NCI-H526 treated with DMSO at 0.1 percent for 48 hours (cell line): ENCODE measurements at regions not wholly inside any gene's neighbourhood (a gene's known extent, or its start where the extent isn't known, plus 50 kb on each side); places are given as distances from the start of the nearest gene placed in this dataset.
A peak's percentile ranks its signal among the peaks of the same experiment; 100 is the strongest.
"Not testable (repeated sequence)": the region's sequence is repeated elsewhere in the genome, so short reads cannot be mapped to it uniquely, and the experiment has no call there.

Experiments
- DNase-seq: peaks from one replicate; lab custom pipeline; 2025; lab: John Stamatoyannopoulos, UW

DNA sequence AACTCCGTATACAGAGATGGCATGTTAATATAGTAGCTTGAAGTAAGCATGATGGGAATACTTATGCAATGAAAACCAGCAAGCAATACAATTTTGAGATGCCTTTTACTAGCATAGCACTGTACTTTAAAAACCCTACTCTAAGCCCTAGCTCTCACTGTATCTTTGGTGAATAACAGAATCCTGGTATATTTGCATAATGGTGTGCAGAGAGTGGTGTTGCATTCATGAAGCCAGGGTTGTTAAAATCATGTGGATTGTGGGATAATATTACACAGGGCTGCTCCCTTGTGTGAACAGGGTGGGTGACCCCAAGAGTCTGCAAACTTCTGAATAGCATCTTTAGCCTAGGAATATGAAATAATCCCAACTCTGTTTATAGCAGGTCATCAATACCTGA is 105.2 kb upstream of the BMP2 start:
- DNase-seq: peak; percentile 74

DNA sequence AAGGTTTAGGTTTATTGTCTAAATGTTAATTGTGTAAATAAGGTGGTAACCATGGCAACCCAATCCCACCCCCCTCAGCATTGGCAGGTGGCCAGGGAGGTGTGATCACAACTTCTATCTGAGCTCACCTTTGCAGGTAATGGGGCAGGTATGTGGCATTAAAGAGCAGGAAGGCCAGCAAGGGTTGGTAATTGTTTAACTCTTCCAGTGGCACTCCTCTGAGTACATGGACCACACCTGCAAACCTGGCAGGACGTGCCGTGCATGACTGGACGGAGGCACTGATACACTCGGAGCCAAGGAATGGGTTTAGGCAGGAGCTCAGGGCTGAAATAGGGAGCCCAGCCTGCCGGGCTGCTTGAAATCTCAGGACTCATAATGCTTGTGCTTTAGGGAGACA is 107.0 kb upstream of the BMP2 start:
- DNase-seq: no peak

DNA sequence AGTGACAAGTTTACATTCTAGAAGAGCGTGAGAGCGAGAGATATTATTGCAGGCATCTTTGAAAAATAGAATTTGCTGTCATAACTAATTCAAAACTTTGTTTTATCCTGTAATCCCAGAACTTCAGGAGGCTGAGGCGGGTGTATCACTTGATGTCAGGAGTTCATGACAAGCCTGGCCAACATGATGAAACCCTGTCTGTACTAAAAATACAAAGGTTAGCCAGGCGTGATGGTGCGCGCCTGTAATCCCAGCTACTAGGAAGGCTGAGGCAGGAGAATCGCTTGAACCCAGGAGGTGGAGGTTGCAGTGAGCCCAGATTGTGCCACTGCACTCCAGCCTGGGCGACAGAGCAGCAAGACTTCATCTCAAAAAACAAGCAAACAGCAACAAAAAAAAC is 108.6 kb upstream of the BMP2 start:
- DNase-seq: not testable (repeated sequence)

DNA sequence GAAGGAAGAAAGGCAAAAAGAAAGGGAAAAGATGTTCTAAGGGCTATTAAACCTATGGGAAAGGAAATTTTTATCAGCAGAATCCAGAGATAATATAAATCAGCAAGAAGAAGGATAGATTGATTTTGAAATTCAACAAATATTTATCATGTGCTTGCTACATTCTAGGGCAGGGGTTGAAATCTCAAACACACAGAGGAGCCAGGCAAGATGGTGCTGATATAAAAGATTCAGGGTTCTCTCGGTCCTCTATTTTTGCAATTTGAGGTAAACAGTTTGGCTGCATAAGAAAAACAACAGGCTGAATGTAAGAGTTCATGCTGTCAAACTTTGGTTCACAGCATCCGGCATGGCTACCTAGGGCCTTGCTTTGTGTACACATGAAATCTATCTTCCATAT is 109.6 kb upstream of the BMP2 start:
- no peak for DNase-seq

DNA sequence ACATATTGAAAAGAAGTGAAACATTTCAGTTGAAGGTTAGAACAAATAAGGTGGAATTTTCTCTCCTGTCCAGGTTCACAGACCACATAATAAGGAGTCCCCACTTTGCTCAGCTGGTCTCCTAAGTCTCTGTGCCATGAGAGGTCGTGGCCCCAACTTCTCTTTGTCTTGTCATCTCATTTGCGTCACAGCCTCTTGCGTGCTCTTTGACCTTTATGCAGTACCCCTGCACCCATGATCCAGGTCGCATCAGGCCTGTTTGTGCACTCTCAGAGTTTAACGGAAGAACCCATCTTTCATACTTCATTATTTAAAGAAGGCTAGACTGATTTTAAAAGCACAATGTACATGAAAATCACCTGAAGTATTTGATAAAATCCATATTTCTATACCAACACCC is 110.4 kb upstream of the BMP2 start:
- DNase-seq: no peak

DNA sequence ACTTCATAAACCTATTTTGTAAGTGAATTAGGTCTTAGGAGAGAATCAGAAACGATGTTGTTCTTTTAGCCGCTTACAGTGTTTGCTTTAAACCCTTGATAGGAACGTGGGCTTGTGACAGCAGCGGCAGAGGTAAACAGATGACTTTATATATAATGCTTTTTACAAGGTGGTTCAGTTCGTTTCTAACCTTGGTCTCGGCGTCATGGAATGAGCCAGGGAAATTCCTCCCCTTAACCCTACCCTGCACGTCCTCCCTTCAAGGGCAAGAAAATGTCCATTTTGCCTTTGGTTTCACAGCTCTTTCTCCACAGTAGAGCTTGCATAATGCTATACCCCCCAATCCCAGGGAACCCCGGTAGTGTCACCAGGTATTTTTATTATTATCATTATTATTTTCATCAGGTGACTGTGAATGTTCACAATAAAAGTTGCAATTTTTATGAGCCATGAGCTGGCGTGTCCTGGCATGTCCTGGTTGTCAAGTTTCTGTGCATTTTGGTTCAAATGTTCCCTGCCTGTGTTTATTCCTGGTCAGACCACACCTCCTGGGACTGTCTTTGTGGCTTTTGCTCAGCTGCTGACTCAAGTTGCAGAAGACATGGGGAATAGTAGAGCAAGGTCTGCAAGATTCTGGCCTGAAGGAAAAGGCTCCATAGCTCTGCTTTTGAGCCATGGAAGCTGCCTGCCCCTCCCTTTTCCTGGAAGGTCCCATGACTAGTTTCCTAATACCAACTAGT is 112.8 kb upstream of the BMP2 start:
- DNase-seq: no peak

DNA sequence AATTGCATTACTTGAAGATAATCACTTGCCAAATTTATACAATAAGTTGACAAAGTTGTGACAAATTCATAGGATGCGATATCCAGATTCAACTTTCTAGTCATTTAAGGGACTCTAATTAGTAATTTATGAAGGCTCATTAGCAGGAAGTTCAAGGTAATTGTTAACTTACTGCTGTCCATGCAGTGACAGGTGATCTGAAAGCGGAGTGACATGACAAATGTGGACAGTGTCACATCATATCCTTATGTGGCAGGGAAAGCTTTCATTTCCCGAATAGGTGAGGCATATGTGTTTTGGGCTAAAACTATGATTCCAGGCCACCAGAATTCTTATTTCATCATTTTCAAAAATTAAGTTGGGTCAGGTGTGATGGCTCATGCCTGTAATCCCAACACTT is 115.9 kb upstream of the BMP2 start:
- DNase-seq: no peak

DNA sequence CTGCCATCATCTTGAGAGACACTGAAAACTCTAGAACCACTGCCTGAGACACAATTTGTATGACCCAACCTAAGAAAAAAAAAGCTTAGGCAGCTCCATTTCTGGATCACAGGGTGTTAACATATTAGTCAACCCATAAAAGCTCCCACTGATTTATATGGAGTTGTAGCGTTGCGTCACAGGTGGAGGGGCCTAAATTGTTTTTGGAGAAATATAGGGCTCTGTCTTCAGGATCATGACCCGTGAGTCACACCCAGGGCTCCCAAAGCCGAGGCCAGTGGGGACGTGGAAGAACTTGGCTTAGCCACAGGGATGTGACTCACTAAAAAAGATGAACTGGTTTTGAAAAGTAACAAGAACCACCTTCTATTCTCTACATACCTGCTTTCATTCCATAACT is 116.5 kb upstream of the BMP2 start:
- DNase-seq: no peak

DNA sequence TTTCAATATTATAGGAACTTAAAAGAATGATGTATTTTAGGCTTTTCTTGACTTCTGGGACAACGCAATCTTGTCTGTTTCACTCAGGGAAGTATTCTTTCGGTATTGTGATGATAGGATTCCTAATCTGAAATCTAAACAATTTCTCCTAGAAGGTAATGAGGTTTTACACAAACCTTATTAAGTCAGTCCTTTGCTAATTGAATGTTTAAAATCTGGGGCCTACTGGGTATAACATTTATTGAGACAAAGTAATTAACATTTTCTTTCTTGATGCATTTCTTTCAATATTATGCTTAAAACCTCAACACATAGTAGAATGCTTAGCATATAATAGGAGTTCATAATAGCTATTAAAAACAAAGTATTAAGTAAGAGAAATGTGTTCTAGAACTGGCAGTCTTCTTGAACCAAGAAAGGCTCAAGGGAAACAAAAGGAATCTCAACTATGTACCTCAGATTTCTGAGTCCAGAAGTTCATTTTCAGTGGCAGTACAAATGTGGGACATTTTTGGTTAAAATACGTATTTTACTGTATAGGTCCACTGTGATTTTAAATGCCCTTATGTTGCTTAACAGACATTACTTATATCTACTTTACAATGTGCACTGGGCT is 121.4 kb upstream of the BMP2 start:
- no peak for DNase-seq

DNA sequence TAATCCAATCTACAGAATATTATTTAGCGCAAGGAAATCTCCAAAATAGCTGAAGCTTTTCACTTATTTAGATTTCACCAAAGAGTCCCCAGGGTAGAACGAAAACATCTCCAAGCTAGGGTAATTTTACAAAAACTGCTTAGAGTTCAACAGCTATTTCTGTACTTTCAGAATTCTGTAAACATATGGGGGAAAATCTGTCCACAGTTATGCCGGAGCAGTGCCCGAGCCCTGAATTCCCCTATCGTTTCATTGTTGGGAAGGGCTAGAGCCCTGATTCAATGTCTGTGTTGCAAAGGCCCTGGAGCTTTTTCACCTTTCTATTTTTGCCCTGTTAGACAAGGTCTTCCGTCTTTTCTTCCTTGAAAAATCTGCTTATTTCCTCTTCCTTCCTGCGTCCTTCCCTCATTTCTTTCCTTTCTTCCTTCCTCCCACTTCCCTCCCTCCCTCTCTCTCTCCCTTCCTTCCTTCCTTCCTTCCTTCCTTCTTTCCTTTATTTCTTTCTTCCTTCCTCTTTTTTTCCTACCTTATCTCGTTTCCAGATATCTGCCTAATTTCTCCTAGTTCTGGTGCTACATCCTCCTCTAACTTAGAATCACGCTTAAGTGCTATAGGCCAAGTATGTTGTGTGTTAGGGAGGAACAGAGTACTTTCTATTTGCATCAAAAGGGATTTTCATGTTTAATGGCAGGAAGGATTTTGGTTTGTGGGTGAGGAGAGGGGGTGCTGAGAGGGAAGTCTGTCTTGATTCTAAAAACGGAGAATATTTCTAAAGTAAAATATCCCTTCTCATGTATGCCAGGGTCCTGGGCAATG is 122.5 kb upstream of the BMP2 start:
- no peak for DNase-seq

DNA sequence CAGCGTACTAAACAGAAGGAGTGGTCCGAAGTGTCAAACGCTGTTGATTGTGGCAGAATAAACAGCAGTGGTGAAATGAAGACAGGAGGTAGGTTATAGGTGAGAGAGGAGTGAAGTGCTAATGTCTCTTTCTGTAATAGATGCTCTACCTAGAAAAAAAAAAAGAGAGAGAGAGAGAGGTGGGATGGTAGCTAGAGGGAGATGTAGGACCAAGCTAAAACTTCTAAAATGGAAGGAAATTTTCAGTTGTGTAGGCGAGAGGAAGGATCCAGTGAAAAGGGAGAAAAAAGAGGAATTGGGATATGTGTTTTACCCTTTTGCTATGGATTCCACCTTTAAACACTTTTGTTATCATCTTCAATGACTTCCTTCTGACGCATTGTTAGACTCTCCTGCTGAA is 126.5 kb upstream of the BMP2 start:
- no peak for DNase-seq

DNA sequence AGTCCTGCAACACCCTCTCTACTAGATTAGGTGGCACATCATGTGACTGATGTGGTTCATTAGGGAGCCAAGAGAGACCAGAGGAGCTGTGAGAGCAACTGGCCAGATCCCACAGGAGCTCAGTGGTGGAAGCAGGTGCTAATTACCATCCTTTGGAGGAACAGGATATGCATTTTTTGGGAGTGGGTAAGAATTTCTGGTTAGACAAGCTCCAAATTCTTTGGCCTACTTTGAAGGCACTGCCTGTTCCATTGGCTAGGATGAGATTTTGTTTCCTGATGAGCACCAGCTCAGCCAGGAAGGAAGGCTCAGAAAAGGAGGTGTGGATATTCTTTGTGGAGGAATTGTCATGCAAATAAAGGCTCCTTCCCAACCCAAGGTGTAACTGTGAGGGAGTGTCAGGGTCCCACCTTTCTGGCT is 130.3 kb upstream of the BMP2 start:
- no peak for DNase-seq

DNA sequence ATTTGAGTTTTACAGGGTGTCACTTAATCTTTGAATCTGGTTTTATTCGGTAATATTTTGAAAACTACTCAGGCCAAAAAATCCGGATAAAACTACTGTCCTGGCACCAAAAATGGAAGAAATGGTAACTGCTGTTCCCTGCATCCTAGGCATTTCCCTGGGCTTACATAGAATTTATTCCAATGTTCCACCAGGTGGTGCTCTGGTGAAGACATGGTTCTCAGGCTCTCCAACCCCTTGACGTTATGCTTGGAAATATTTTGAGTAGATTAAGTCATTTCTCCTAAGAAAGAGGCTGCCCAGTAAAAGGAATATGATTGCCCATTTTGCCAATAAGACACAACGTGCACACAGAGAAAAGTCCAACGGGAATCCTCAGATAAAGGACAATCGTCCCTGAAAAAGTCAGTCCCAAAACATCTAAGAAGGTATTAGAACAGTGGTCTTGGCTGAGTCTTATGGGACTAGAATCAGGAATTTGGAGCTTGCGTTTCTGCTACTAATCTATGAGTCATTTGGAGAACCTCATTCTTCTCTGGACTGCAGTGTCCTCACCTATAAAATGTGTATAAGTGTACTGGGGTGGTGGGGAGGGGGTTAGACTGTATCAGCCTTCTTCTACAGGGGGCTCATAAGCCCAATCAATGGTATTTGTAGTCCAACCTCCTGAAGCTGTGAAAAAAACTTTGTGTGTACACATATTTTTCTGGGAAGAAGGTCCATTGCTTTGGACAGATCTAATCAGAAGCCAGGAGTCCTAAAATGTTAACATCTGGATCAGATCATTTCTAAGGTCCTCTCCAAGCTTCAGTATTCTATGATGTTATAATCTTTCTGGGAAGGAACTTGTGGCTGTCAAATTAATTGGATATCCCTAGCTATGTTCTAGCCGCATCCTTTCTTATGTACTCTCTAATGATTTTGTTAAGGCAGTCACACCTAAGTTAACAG is 131.0 kb upstream of the BMP2 start:
- DNase-seq: peak; percentile 34

DNA sequence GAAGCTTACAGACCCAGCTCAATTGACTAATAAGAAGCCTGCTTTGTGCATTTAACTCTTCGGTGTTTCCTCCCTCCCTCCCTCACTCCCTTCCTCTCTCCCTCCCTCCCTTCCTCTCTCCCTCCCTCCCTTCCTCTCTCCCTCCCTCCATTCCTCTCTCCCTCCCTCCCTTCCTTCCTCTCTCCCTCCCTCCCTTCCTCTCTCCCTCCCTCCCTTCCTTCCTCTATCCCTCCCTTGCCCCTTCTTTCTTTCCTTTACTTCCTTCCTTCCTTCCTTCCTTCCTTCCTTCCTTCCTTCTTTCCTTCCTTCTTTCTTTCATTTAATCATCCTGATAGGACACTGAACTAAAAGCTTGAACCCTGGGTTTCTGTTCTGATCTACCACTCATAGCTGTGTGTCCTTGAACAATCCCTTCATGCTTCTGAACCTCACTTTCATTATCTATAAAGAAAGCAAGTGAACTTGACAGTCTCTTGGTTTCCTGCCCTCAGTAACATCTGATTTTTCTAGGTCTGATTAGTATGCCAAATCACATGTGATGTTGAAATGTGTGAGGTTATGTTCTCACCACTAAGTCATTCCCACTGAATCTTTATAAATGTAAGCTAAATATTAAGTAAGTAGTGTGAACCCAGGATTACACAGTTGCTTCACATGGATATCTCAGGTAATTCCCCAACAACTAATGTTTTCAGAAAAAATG is 132.3 kb upstream of the BMP2 start:
- DNase-seq: no peak

DNA sequence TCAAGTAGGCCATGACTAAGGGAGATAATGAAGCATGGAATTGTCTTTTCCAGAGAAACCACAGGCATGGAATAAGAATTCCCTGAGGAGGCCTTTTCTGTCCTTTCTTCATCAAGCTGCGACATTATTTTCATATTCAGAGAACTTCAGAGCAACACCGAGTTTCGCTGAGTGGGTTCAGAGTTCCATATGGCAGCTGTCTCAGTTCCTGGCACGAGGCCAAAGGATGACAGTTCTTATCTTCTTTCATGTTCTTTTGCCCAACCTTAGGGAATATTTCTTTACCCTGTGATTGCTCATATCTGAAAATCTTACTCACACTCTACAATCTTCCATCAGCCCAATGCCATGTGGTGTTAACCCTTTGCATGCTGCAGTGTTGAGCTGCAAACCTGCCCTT is 135.3 kb upstream of the BMP2 start:
- no peak for DNase-seq

DNA sequence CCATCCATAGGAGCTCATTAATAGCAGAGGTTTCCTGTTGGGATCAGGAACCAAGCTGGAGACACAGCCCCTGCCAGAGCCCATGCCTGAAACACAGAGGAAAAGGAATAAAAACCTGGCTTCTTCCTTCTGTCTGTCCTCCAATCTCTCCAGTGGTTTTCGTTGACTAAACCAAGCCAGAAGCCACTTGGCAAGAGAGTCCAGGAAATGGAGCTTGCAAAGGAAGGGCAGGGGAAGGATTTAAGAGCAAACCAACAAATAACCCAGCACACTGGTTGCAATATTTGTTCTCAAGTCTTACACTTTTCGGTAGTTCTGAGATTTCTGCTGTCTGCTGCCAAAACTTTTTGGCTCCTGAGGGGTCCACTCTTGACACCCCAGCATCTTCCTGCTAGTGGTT is 137.0 kb upstream of the BMP2 start:
- no peak for DNase-seq

DNA sequence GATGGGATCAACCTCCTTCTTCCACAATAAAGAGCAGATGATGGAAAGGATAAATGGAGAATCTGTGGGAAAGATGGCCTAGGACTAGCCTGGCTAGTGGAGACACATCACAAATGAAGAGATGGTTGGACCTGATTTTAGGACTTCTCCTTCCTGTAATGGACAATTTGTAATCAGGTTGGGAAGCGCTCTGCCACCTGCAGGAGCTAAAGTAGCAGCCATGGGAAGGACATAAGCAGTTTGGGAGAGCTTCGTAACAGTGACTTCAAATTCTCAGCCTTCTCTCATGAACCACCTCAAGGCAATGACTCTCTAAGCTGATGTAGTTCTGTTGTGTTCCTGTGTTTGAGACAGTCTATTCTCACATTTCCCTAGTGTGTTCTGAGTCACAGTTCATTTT is 137.9 kb upstream of the BMP2 start:
- DNase-seq: no peak

DNA sequence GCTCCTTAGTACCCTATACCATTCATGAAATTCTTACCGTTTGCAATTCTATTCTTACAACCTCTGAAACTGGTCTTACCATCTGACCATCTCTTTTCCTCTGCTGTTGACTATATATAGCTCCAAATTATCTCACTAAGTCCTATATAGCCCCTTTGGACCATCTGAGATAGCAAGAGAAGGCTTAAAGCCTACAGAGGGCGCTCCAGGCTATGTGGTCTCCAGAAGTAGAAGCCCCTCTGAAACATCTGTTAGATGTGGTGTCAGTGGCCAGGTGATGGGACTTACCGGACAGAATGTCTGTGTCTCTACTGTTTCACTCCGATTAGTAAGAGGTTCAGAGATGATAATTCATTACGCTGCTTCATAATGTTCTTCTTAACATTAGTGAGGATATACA is 140.7 kb upstream of the BMP2 start:
- no peak for DNase-seq

DNA sequence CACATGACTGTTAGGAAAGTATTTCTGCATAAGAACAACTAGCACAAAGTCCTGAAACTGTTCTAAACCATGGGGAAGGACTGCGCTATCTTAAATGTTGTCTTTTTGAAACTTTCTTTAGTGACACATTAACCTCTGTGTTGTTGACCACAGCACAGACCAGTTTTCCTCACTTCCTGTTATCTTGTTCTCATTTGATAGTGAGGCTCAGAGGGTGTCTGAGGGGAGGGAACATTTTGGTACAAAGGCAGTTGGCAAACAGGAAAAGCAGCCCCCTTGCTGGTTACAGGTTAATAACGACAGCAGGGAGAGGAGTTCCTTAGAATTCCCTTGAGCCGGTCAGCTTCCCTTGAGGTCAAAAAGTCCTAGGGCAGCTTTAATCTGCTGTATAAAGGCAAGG is 143.5 kb upstream of the BMP2 start:
- DNase-seq: no peak

DNA sequence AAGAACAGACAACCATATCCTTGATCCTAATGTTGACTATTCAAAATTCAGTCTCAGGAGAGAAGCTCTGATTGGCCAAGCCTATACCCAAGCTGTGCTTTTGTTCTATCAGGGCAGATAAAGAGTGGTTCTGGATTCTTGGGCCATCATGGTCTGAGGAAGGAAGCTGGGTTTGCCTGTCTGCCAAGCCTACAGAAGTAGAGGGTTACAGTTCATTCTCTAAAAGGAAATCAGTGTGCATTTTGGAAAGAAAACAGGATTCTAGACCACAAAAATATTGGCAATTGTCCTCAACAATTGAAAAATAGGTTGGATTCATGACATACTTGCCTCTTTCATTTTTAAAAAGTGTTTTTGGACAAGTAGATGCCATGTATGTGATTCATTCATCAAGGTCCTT is 145.4 kb upstream of the BMP2 start:
- no peak for DNase-seq

DNA sequence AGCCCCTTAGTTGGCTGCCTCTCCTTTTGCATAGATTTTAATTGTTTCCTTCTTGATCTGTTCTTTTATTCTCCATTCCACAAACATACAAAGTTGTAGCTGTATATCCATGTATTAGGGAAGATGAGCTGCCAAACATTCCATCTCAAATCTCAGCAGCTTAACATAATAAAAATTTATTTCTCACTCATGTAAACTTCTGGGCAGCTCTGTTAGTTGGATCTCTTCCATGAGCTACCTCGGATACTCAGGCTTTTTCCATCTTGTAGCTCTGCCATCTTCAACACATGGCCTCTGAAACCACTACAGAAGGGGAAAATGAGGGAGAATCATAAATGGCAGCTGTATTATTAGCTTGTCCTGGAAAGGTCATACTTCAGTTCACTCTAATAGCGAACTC is 149.4 kb upstream of the BMP2 start:
- no peak for DNase-seq

DNA sequence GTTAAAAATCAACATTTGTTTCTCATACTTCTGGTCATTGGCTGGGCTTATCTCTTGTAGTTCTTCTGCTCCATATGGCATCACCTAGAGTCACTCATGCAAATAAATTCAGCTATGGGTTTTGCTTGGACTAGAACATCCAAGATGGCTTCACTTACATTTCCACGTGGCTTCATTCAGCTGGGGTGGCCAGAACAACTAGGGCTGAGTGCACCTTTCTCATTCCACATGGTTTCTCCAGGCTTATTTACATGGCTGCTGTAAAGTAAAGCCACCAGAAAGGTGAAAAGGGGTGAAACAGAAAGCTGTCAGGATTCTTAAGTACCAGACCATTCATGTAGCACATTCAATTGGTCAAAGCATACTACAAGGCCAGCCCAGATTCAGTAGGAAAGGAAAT is 151.1 kb upstream of the BMP2 start:
- no peak for DNase-seq
